ENCODE measurements at regions not wholly inside any gene's neighbourhood (a gene's known extent, or its start where the extent isn't known, plus 50 kb on each side); places are given as distances from the start of the nearest gene placed in this dataset.

- TF ChIP-seq FOXK1 (CRISPR knock-in tag; IDR thresholded peaks at IDR 0.05) (peak; percentile 85), STAT6 (CRISPR knock-in tag; conservative IDR thresholded peaks at IDR 0.05; ENCODE audit: low read depth) (no peak), ZBTB43 (CRISPR knock-in tag; IDR thresholded peaks at IDR 0.05) (0 out of 2 replicates have a peak, but pooled peaks have one; percentile 44), NR3C1 (CRISPR knock-in tag; conservative IDR thresholded peaks at IDR 0.05; ENCODE audit: low read depth) (no peak), E2F4 (CRISPR knock-in tag; IDR thresholded peaks at IDR 0.05; ENCODE audit: borderline replicate concordance, low read depth) (no peak), ATF1 (CRISPR knock-in tag; IDR thresholded peaks at IDR 0.05) (no peak), ZNF423 (CRISPR knock-in tag; IDR thresholded peaks at IDR 0.05) (no peak; the same call in 1 of the 2 replicates), NR2C2 (CRISPR knock-in tag; IDR thresholded peaks at IDR 0.05) (no peak), GTF2I (CRISPR knock-in tag; conservative IDR thresholded peaks at IDR 0.05) (peak; percentile 95), ZNF671 (CRISPR knock-in tag; IDR thresholded peaks at IDR 0.05) (no peak), ERG (CRISPR knock-in tag; IDR thresholded peaks at IDR 0.05) (no peak), JAZF1 (CRISPR knock-in tag; IDR thresholded peaks at IDR 0.05) (no peak), CBFB (CRISPR knock-in tag; IDR thresholded peaks at IDR 0.05; ENCODE audit: low read depth) (no peak), NFYB (CRISPR knock-in tag; conservative IDR thresholded peaks at IDR 0.05; ENCODE audit: low read depth) (peak; percentile 39; the same call in 1 of the 2 replicates), RELA (CRISPR knock-in tag; IDR thresholded peaks at IDR 0.05; ENCODE audit: borderline replicate concordance) (no peak), PRRX2 (CRISPR knock-in tag; IDR thresholded peaks at IDR 0.05) (no peak), ZSCAN18 (CRISPR knock-in tag; IDR thresholded peaks at IDR 0.05) (no peak), SMAD4 (CRISPR knock-in tag; IDR thresholded peaks at IDR 0.05) (no peak), ZNF532 (CRISPR knock-in tag; IDR thresholded peaks at IDR 0.05; ENCODE audit: borderline replicate concordance) (0 out of 2 replicates have a peak, but pooled peaks have one; percentile 37), KAT7 (CRISPR knock-in tag; IDR thresholded peaks at IDR 0.05; ENCODE audit: borderline replicate concordance) (0 out of 2 replicates have a peak, but pooled peaks have one; percentile 59), GABPB1 (CRISPR knock-in tag; IDR thresholded peaks at IDR 0.05) (no peak), E2F1 (CRISPR knock-in tag; IDR thresholded peaks at IDR 0.05) (no peak)
Observed at GRCh38 chr5:81851481-81852178, 100.7 kb upstream of the SSBP2 start (continued).

All from WTC11 (cell line).